Coronary artery (tissue), 2 donors: ENCODE measurements at regions not wholly inside any gene's neighbourhood (a gene's known extent, or its start where the extent isn't known, plus 50 kb on each side); places are given as distances from the start of the nearest gene placed in this dataset.

Experiments
- DNase-seq: peaks from one replicate; pipeline ENCODE4 v3.0.0-alpha.2; 2017; ENCODE audit warnings: low spot score
- H3K27ac ChIP-seq, 2 donors: fragments of 200-600 bp; sonication (generic); one replicate each; pipeline ENCODE4 v1.5.1; 2016 to 2019
- H3K4me3 ChIP-seq: fragments of 200-600 bp; sonication (generic); 2 replicates; pipeline ENCODE4 v1.5.1; 2016; ENCODE audit warnings: mild to moderate bottlenecking, moderate library complexity
- TF ChIP-seq, protein P1 (sequence below): fragments of 200-600 bp; sonication (generic); IDR thresholded peaks from one replicate; pipeline ENCODE4 v1.5.1; 2019; ENCODE audit warnings: antibody characterized with exemption

DNA sequence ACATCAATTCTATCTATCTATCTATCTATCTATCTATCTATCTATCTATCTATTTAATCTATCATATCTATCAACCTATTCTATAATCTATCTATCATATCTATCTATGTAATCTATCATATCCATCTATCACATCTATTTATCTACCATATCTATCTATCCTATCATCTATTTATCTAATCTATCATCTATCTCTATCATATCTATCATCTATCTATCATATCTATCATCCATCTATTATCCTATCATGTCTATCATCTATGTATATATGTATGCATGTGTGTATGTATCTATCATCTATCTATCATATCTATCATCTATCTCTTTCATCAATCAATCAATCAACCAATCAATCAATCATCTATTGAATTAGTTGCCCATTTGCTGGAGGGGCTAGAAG is 159.3 kb upstream of the GALNT17 start:
- no peak overlapping the region for H3K27ac ChIP-seq
- TF ChIP-seq, protein P1, sequence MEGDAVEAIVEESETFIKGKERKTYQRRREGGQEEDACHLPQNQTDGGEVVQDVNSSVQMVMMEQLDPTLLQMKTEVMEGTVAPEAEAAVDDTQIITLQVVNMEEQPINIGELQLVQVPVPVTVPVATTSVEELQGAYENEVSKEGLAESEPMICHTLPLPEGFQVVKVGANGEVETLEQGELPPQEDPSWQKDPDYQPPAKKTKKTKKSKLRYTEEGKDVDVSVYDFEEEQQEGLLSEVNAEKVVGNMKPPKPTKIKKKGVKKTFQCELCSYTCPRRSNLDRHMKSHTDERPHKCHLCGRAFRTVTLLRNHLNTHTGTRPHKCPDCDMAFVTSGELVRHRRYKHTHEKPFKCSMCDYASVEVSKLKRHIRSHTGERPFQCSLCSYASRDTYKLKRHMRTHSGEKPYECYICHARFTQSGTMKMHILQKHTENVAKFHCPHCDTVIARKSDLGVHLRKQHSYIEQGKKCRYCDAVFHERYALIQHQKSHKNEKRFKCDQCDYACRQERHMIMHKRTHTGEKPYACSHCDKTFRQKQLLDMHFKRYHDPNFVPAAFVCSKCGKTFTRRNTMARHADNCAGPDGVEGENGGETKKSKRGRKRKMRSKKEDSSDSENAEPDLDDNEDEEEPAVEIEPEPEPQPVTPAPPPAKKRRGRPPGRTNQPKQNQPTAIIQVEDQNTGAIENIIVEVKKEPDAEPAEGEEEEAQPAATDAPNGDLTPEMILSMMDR: no peak
- no peak for DNase-seq
- no peak overlapping the region for H3K4me3 ChIP-seq

GRCh38 chr7:70975754-70976153 is 156.2 kb upstream of the GALNT17 start:
- TF ChIP-seq, protein P1: no peak
- Histone ChIP-seq H3K4me3 (no peak overlapping the region), H3K27ac (no peak overlapping the region)
- DNase-seq: no peak

DNA sequence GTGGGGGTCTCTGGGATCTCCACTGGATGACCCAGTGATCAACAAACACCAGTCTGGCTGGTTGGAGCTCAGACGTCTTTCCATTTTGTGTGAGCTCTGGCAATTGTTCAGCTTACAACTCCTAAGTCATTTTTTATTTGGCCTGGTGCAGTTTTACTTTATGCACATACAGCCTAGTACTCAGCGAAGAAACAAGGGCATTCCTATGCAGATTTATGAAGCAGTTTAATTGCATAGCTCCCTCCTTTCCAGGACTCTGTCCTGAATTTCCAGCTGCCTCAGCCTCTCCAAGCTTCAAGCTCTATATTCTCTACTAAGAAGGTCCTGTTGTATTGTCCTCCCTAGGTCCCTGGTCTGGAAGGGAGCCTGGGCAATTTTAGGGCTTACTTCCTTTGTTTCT is 145.6 kb upstream of the GALNT17 start:
- H3K27ac ChIP-seq: no peak overlapping the region
- no peak for DNase-seq
- H3K4me3 ChIP-seq: no peak overlapping the region
- TF ChIP-seq, protein P1: no peak

DNA sequence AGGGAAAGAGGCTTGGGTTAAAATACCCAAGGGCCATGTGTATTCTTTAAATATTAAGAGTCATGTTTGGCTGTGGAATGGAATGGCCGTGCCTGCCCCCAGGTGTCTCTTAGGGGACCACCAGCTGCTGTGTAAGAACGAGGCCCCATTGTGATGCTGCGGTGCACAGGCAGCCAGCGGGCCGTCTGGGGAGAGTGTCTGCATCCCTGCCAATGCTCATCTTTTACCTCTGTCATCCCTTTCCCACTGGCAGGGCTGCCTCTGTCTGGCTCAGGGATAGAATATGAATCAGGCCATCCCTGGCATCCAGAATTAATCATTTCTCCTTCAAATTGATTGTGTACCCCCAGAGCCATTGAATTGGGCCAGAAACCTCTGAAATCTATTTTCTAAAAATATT is 137.8 kb upstream of the GALNT17 start:
- TF ChIP-seq, protein P1: no peak
- DNase-seq: no peak
- H3K4me3 ChIP-seq: no peak overlapping the region
- H3K27ac ChIP-seq: no peak overlapping the region

- TF ChIP-seq, protein P1: no peak
- no peak for DNase-seq
- Histone ChIP-seq H3K27ac (no peak overlapping the region), H3K4me3 (no peak overlapping the region)
These were observed 134.7 kb upstream of the GALNT17 start for GRCh38 chr7:70997261-70997660.

GRCh38 chr7:71005109-71005508 is 126.8 kb upstream of the GALNT17 start:
- no peak overlapping the region for H3K27ac ChIP-seq
- TF ChIP-seq, protein P1: no peak
- no peak for DNase-seq
- no peak overlapping the region for H3K4me3 ChIP-seq

GRCh38 chr7:71009636-71010035 is 122.3 kb upstream of the GALNT17 start:
- TF ChIP-seq, protein P1: no peak
- no peak overlapping the region for H3K4me3 ChIP-seq
- H3K27ac ChIP-seq: no peak overlapping the region
- DNase-seq: no peak
